ENCODE measurements at regions not wholly inside any gene's neighbourhood (a gene's known extent, or its start where the extent isn't known, plus 50 kb on each side); places are given as distances from the start of the nearest gene placed in this dataset.
"Not testable (repeated sequence)": the region's sequence is repeated elsewhere in the genome, so short reads cannot be mapped to it uniquely, and the experiment has no call there.

- H3K36me3 ChIP-seq (ENCODE audit: insufficient read depth, low read length), result no peaks in the 10 kb centered on the region
- no peak overlapping the region for H2AFZ ChIP-seq (ENCODE audit: low read depth, low read length)
- H3K27me3 ChIP-seq (ENCODE audit: insufficient read depth, low read length), result no peaks in the 10 kb centered on the region
- H3K4me3 ChIP-seq (ENCODE audit: low read length), result no peak overlapping the region
- no peaks in the 10 kb centered on the region for H3K4me1 ChIP-seq (ENCODE audit: insufficient read depth, low read length)
- no peaks in the 10 kb centered on the region for H3K9me3 ChIP-seq (ENCODE audit: low read length)
Observed at GRCh38 chr7:17421941-17422340, 123.5 kb downstream of the AHR start.

DNA sequence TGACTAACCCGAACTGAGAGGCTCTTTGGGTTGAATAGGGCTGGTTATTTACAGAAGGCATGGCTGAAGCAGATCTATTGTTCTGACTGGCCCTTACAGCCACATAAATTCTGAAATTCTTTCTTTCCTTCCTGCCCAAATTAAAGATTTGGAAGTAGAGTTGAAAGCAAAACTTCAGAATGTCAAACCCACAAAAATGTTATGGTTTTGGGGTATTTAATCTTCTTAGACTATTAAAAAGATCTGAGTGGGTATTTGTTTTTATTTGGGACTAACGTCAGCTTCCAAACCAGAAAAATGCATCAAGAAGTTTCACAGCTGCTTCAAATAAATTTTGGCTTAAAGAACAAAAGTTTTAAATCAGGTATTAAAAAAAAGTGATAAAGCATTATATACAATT, 124.5 kb downstream of the AHR start:
- Histone ChIP-seq H3K4me1 (ENCODE audit: insufficient read depth, low read length) (no peaks in the 10 kb centered on the region), H2AFZ (ENCODE audit: low read depth, low read length) (no peak overlapping the region), H3K4me3 (ENCODE audit: low read length) (no peak overlapping the region), H3K9me3 (ENCODE audit: low read length) (no peaks in the 10 kb centered on the region), H3K27me3 (ENCODE audit: insufficient read depth, low read length) (no peaks in the 10 kb centered on the region), H3K36me3 (ENCODE audit: insufficient read depth, low read length) (no peaks in the 10 kb centered on the region)

GRCh38 chr7:17427924-17428323, 129.5 kb downstream of the AHR start:
- H3K4me1 ChIP-seq (ENCODE audit: insufficient read depth, low read length), result no peaks in the 10 kb centered on the region
- no peak overlapping the region for H2AFZ ChIP-seq (ENCODE audit: low read depth, low read length)
- no peaks in the 10 kb centered on the region for H3K36me3 ChIP-seq (ENCODE audit: insufficient read depth, low read length)
- peaks cover 5% of the 10 kb centered on the region for H3K9me3 ChIP-seq (ENCODE audit: low read length)
- no peaks in the 10 kb centered on the region for H3K27me3 ChIP-seq (ENCODE audit: insufficient read depth, low read length)
- H3K4me3 ChIP-seq (ENCODE audit: low read length), result no peak overlapping the region

DNA sequence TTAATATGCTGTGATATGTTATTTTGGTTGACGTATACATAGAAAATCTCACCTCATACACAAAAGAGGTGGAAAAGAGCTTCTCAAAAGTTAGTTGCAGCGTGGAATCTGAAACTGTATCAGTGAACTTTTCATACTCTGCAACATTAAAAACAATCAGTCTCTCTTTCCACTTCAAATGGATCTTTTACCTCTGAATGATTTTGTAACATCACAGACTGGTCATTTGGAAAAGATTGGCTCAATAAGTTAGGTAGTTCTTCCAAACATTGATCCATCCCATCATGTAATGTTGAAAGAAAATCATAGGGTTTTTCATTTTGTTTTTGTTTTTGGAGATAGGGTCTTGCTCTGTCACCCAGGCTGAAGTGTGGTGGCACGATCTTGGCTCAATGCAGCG, 131.1 kb downstream of the AHR start:
- Histone ChIP-seq H3K36me3 (ENCODE audit: insufficient read depth, low read length) (no peaks in the 10 kb centered on the region), H2AFZ (ENCODE audit: low read depth, low read length) (no peak overlapping the region), H3K27me3 (ENCODE audit: insufficient read depth, low read length) (no peaks in the 10 kb centered on the region), H3K4me1 (ENCODE audit: insufficient read depth, low read length) (no peaks in the 10 kb centered on the region), H3K9me3 (ENCODE audit: low read length) (peaks cover 5% of the 10 kb centered on the region), H3K4me3 (ENCODE audit: low read length) (no peak overlapping the region)

DNA sequence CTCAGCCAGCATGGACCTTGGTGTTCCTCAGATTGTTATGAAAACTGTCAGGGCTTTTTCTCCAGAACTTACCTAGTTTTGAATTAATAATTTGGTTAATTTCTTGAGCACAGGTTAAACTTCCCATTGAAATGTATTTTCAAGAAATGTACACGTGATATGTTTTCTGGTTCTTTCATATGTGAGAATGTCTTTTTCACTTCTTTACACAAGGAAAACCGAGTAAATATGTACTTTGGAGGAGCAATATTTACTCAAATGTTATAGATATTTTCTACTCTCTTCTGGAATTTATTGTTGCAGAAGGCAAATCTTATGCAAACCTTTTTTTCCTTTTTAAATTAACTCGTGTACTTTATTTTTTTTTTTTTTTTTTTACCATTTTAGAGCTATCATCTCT, 134.3 kb downstream of the AHR start:
- Histone ChIP-seq H3K9me3 (ENCODE audit: low read length) (peaks cover 5% of the 10 kb centered on the region), H3K36me3 (ENCODE audit: insufficient read depth, low read length) (no peaks in the 10 kb centered on the region), H3K4me1 (ENCODE audit: insufficient read depth, low read length) (peaks cover 14% of the 10 kb centered on the region), H3K4me3 (ENCODE audit: low read length) (no peak overlapping the region), H2AFZ (ENCODE audit: low read depth, low read length) (no peak overlapping the region), H3K27me3 (ENCODE audit: insufficient read depth, low read length) (no peaks in the 10 kb centered on the region)

DNA sequence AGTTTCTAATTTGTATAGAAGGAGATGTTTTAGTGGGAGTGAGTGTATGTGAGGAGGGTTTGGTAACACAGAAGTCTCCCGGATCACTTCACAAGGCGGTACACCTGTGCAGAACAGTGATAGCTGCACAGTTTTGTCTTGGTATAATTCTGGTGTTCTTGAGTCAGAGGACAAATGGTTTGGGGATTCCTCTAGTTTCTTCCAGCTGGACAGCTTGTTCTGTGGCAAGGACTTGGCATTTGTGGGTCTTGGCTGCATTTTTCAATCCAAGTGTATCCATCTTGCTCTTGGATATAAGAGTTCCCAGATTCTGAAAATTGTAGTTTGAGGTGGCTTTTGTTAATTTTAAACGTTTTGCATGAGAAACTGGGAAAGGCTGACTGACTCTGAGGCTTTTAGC, 135.7 kb downstream of the AHR start:
- H3K4me1 ChIP-seq (ENCODE audit: insufficient read depth, low read length), result peaks cover 14% of the 10 kb centered on the region
- no peaks in the 10 kb centered on the region for H3K36me3 ChIP-seq (ENCODE audit: insufficient read depth, low read length)
- H3K4me3 ChIP-seq (ENCODE audit: low read length), result no peak overlapping the region
- no peak overlapping the region for H2AFZ ChIP-seq (ENCODE audit: low read depth, low read length)
- H3K27me3 ChIP-seq (ENCODE audit: insufficient read depth, low read length), result no peaks in the 10 kb centered on the region
- H3K9me3 ChIP-seq (ENCODE audit: low read length), result no peaks in the 10 kb centered on the region

- Histone ChIP-seq H3K36me3 (ENCODE audit: insufficient read depth, low read length) (no peaks in the 10 kb centered on the region), H3K27me3 (ENCODE audit: insufficient read depth, low read length) (no peaks in the 10 kb centered on the region), H3K9me3 (ENCODE audit: low read length) (no peaks in the 10 kb centered on the region), H2AFZ (ENCODE audit: low read depth, low read length) (no peak overlapping the region), H3K4me1 (ENCODE audit: insufficient read depth, low read length) (peaks cover 14% of the 10 kb centered on the region), H3K4me3 (ENCODE audit: low read length) (no peak overlapping the region)
Observed at GRCh38 chr7:17434841-17435692, 136.6 kb downstream of the AHR start.

- Histone ChIP-seq H3K9me3 (ENCODE audit: low read length) (no peaks in the 10 kb centered on the region), H3K27me3 (ENCODE audit: insufficient read depth, low read length) (no peaks in the 10 kb centered on the region), H3K4me1 (ENCODE audit: insufficient read depth, low read length) (peaks cover 14% of the 10 kb centered on the region), H3K36me3 (ENCODE audit: insufficient read depth, low read length) (no peaks in the 10 kb centered on the region), H3K4me3 (ENCODE audit: low read length) (no peak overlapping the region), H2AFZ (ENCODE audit: low read depth, low read length) (no peak overlapping the region)
Observed at GRCh38 chr7:17436126-17436525, 137.7 kb downstream of the AHR start.

DNA sequence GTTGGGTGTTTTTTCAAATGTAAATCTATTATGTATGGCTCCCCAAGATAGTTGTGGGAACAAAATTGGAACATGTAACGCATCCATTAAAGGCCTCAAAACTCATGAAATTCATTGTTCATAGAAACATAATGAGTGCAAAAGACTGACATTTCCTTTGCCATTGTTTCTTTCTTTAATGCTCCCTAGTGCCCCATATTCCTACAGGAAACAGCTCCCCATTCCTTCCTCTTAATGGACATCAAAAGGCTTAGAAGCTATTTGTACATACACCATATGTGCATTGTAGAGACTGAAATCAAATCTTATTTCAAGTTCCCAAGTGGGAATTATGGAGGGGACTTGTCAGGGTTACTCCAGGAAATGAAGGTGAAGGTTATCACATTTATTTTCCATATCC, 139.1 kb downstream of the AHR start:
- Histone ChIP-seq H3K36me3 (ENCODE audit: insufficient read depth, low read length) (no peaks in the 10 kb centered on the region), H3K4me3 (ENCODE audit: low read length) (no peak overlapping the region), H3K9me3 (ENCODE audit: low read length) (no peaks in the 10 kb centered on the region), H2AFZ (ENCODE audit: low read depth, low read length) (no peak overlapping the region), H3K27me3 (ENCODE audit: insufficient read depth, low read length) (no peaks in the 10 kb centered on the region), H3K4me1 (ENCODE audit: insufficient read depth, low read length) (peaks cover 14% of the 10 kb centered on the region)

DNA sequence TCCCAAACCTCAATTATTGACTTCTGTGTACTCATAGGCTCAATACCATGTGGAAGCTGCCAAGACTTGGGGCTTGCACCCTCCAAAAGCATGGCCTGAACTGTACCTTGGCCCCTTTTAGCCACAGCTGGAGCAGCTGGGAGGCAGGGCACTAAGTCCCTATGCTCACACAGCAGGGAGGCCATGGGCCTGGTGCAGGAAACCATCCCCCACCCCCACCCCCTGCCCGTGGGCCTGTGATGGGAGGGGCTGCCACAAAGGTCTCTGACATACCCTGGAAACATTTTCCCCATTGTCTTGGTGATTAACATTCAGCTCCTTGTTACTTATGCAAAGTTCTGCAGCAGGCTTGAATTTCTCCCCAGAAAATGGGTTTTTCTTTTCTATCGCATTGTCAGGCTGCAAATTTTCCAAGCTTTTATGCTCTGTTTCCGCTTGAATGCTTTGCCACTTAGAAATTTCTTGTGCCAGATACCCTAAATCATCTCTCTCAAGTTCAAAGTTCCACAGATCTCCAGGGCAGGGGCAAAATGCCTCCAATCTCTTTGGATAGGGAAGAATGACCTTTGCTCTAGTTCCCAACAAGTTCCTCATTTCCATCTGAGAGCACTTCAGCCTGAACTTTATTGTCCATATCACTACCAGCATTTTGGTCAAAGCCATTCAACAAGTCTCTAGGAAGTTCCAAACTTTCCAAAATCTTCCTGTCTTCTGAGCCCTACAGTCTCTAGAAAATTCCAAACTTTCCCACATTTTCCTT, 141.8 kb downstream of the AHR start:
- not testable (repeated sequence) for H2AFZ ChIP-seq (ENCODE audit: low read depth, low read length); H3K9me3 ChIP-seq (ENCODE audit: low read length); H3K4me3 ChIP-seq (ENCODE audit: low read length); H3K27me3 ChIP-seq (ENCODE audit: insufficient read depth, low read length); H3K36me3 ChIP-seq (ENCODE audit: insufficient read depth, low read length)
- peaks cover 14% of the 10 kb centered on the region for H3K4me1 ChIP-seq (ENCODE audit: insufficient read depth, low read length)

DNA sequence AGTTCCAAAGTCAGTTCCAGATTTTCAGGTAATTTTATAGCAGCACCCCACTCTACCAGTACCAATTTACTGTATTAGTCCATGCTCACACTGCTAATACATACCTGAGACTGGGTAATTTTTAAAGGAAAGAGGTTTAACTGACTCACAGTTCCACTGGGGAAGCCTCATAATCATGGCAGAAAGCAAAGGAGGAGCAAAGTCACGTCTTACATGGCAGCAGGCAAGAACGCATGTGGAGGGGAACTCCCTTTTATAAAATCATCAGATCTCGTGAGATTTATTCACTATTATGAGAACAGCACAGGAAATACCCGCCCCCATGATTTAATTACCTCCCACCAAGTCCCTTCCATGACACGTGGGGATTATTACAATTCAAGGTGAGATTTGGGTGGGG, 142.4 kb downstream of the AHR start:
- no peaks in the 10 kb centered on the region for H3K36me3 ChIP-seq (ENCODE audit: insufficient read depth, low read length)

GRCh38 chr7:17441557-17441956, 143.1 kb downstream of the AHR start:
- no peaks in the 10 kb centered on the region for H3K9me3 ChIP-seq (ENCODE audit: low read length)
- no peak overlapping the region for H2AFZ ChIP-seq (ENCODE audit: low read depth, low read length)
- H3K4me1 ChIP-seq (ENCODE audit: insufficient read depth, low read length), result peaks cover 3% of the 10 kb centered on the region
- H3K27me3 ChIP-seq (ENCODE audit: insufficient read depth, low read length), result no peaks in the 10 kb centered on the region
- H3K4me3 ChIP-seq (ENCODE audit: low read length), result no peak overlapping the region
- H3K36me3 ChIP-seq (ENCODE audit: insufficient read depth, low read length), result no peaks in the 10 kb centered on the region

More for the DNA sequence above, 142.4 kb downstream of the AHR start:
- H3K4me3 ChIP-seq (ENCODE audit: low read length), result no peak overlapping the region
- H2AFZ ChIP-seq (ENCODE audit: low read depth, low read length), result no peak overlapping the region
- peaks cover 10% of the 10 kb centered on the region for H3K4me1 ChIP-seq (ENCODE audit: insufficient read depth, low read length)
- no peaks in the 10 kb centered on the region for H3K27me3 ChIP-seq (ENCODE audit: insufficient read depth, low read length)
- H3K9me3 ChIP-seq (ENCODE audit: low read length), result no peaks in the 10 kb centered on the region

- H3K4me1 ChIP-seq (ENCODE audit: insufficient read depth, low read length), result no peaks in the 10 kb centered on the region
Observed at GRCh38 chr7:17444151-17444550, 145.7 kb downstream of the AHR start.

More at GRCh38 chr7:17444151-17444550, 145.7 kb downstream of the AHR start:
- Histone ChIP-seq H3K36me3 (ENCODE audit: insufficient read depth, low read length) (no peaks in the 10 kb centered on the region), H3K27me3 (ENCODE audit: insufficient read depth, low read length) (no peaks in the 10 kb centered on the region), H3K4me3 (ENCODE audit: low read length) (no peak overlapping the region), H2AFZ (ENCODE audit: low read depth, low read length) (no peak overlapping the region), H3K9me3 (ENCODE audit: low read length) (peaks cover 2% of the 10 kb centered on the region)

Measured in neuron (in vitro differentiated cells).